PC-9 (cell line): ENCODE measurements at regions not wholly inside any gene's neighbourhood (a gene's known extent, or its start where the extent isn't known, plus 50 kb on each side); places are given as distances from the start of the nearest gene placed in this dataset.

Experiments used
- BruUV-seq: library from RNA; stranded (reverse); fragments of 400-500 nt; replicated peaks from 2 replicates; lab custom pipeline; 2021; lab: Mats Ljungman, UMichigan
- CTCF ChIA-PET: fragments of 300-600 bp; sonication (Branson Sonifier 250); formaldehyde crosslinking; loops from one replicate; lab custom pipeline; 2022; ENCODE audit warnings: antibody characterized with exemption; lab: Charles Lee
- POLR2A ChIA-PET: fragments of 300-600 bp; sonication (Branson Sonifier 250); formaldehyde crosslinking; loops from one replicate; lab custom pipeline; 2022; ENCODE audit warnings: antibody characterized with exemption; ENCODE audit not compliant: unreplicated experiment; lab: Charles Lee
- DNase-seq, 2 experiments: peaks; one replicate each; pipeline versions ENCODE4 v3.0.0 to v3.0.0-alpha.2; 2015 to 2022; ENCODE audit warnings: mixed read lengths in 1 of 2
- H2AFZ ChIP-seq: fragments of 200-600 bp; sonication (generic); 2 replicates; pipeline ENCODE4 v1.8.1; 2017; ENCODE audit warnings: antibody characterized with exemption
- H3F3A ChIP-seq: fragments of 200-600 bp; sonication (generic); 2 replicates; pipeline ENCODE4 v1.8.1; 2017; ENCODE audit warnings: antibody characterized with exemption, mild to moderate bottlenecking, low read depth; ENCODE audit not compliant: insufficient read depth
- H3K27ac ChIP-seq: fragments of 200-600 bp; sonication (generic); 2 replicates; pipeline ENCODE4 v1.6.1; 2016; ENCODE audit warnings: mixed run types
- H3K27me3 ChIP-seq: fragments of 200-600 bp; sonication (generic); 2 replicates; pipeline ENCODE4 v1.6.1; 2016; ENCODE audit warnings: low read depth, mixed run types; ENCODE audit not compliant: insufficient read depth
- H3K36me3 ChIP-seq: fragments of 200-600 bp; sonication (generic); 2 replicates; pipeline ENCODE4 v1.6.1; 2016; ENCODE audit warnings: low read depth, mixed run types
- H3K4me1 ChIP-seq: fragments of 200-600 bp; sonication (generic); replicated peaks from 2 replicates; pipeline ENCODE4 v1.6.1; 2016; ENCODE audit warnings: mixed run types; ENCODE audit not compliant: insufficient read depth
- H3K4me2 ChIP-seq: fragments of 200-600 bp; sonication (generic); 2 replicates; pipeline ENCODE4 v1.6.1; 2017; ENCODE audit warnings: mixed run types
- H3K4me3 ChIP-seq: fragments of 200-600 bp; sonication (generic); 2 replicates; pipeline ENCODE4 v1.6.1; 2016; ENCODE audit warnings: mixed run types
- H3K79me2 ChIP-seq: fragments of 200-600 bp; sonication (generic); 2 replicates; pipeline ENCODE4 v1.6.1; 2017; ENCODE audit warnings: low read depth, mixed run types
- H3K9me2 ChIP-seq: fragments of 200-600 bp; sonication (generic); 2 replicates; pipeline ENCODE4 v1.8.1; 2017; ENCODE audit warnings: mild to moderate bottlenecking; ENCODE audit not compliant: insufficient read depth
- H3K9me3 ChIP-seq: fragments of 200-600 bp; sonication (generic); 2 replicates; pipeline ENCODE4 v1.8.1; 2016; ENCODE audit warnings: low read depth; ENCODE audit not compliant: insufficient read depth
- H4K20me1 ChIP-seq: fragments of 200-600 bp; sonication (generic); 2 replicates; pipeline ENCODE4 v1.8.1; 2017; ENCODE audit not compliant: insufficient read depth
- CTCF ChIP-seq: fragments of 200-600 bp; sonication (generic); conservative IDR thresholded peaks from 2 replicates; pipeline ENCODE4 v1.6.1; 2017; ENCODE audit warnings: mixed run types, antibody characterized with exemption, mild to moderate bottlenecking, moderate library complexity
- EZH2 ChIP-seq: fragments of 200-600 bp; sonication (generic); IDR thresholded peaks from 2 replicates; pipeline ENCODE4 v1.8.0; 2017; ENCODE audit warnings: antibody characterized with exemption, low read depth
- intact Hi-C: fragments of 100-400 bp; cut with micrococcal nuclease; formaldehyde crosslinking; loops from one replicate; pipeline ENCODE4 v1.10.0; 2022; ENCODE audit not compliant: unreplicated experiment

GRCh38 chr10:37582237-37582636 is 275.2 kb downstream of the ZNF248 start:
- BruUV-seq: no TSS peak
- no peaks in the 10 kb centered on the region for H3F3A ChIP-seq
- H3K27ac ChIP-seq: no peak overlapping the region
- POLR2A ChIA-PET: no interaction called here
- H2AFZ ChIP-seq: no peak overlapping the region
- intact Hi-C loops: loop anchor here (10.0 kb wide), 1 partner anchor 1187 kb away; no protein-coding TSS in a partner anchor
- H3K9me2 ChIP-seq: no peaks in the 10 kb centered on the region
- no peaks in the 10 kb centered on the region for H3K79me2 ChIP-seq
- H4K20me1 ChIP-seq: no peaks in the 10 kb centered on the region
- no peak for DNase-seq
- TF ChIP-seq CTCF (no peak), EZH2 (no peak)
- no peak overlapping the region for H3K4me2 ChIP-seq
- H3K36me3 ChIP-seq: no peaks in the 10 kb centered on the region
- H3K9me3 ChIP-seq: no peaks in the 10 kb centered on the region
- no peaks in the 10 kb centered on the region for H3K4me1 ChIP-seq
- CTCF ChIA-PET: no interaction called here
- H3K4me3 ChIP-seq: no peak overlapping the region
- H3K27me3 ChIP-seq: peaks cover 7% of the 10 kb centered on the region; the same call in 1 of the 2 replicates

GRCh38 chr10:37576154-37576553 is 281.3 kb downstream of the ZNF248 start:
- H3K79me2 ChIP-seq: no peaks in the 10 kb centered on the region
- H3K9me3 ChIP-seq: no peaks in the 10 kb centered on the region
- no peaks in the 10 kb centered on the region for H3K9me2 ChIP-seq
- no peaks in the 10 kb centered on the region for H4K20me1 ChIP-seq
- intact Hi-C loops: no loop called here
- no peak overlapping the region for H3K4me2 ChIP-seq
- ChIA-PET POLR2A (no interaction called here), CTCF (no interaction called here)
- no TSS peak for BruUV-seq
- no peaks in the 10 kb centered on the region for H3K36me3 ChIP-seq
- H3K27me3 ChIP-seq: peaks cover 5% of the 10 kb centered on the region; the same call in 1 of the 2 replicates
- H2AFZ ChIP-seq: no peak overlapping the region
- H3K4me1 ChIP-seq: no peaks in the 10 kb centered on the region
- H3K4me3 ChIP-seq: no peak overlapping the region
- DNase-seq: no peak
- H3K27ac ChIP-seq: no peak overlapping the region
- no peaks in the 10 kb centered on the region for H3F3A ChIP-seq
- TF ChIP-seq EZH2: no peak
- no peak for TF ChIP-seq CTCF

- H3K4me3 ChIP-seq: no peak overlapping the region
- ChIA-PET POLR2A (no interaction called here), CTCF (no interaction called here)
- H3K9me2 ChIP-seq: no peaks in the 10 kb centered on the region
- H3K9me3 ChIP-seq: no peaks in the 10 kb centered on the region
- H3K36me3 ChIP-seq: no peaks in the 10 kb centered on the region
- no peaks in the 10 kb centered on the region for H3F3A ChIP-seq
- H4K20me1 ChIP-seq: no peaks in the 10 kb centered on the region
- H3K79me2 ChIP-seq: no peaks in the 10 kb centered on the region
- intact Hi-C loops: no loop called here
- no peak overlapping the region for H2AFZ ChIP-seq
- H3K27ac ChIP-seq: no peak overlapping the region
- no peaks in the 10 kb centered on the region for H3K4me1 ChIP-seq
- DNase-seq: no peak
- no TSS peak for BruUV-seq
- no peak overlapping the region for H3K4me2 ChIP-seq
- no peak for TF ChIP-seq EZH2
- no peak for TF ChIP-seq CTCF
- H3K27me3 ChIP-seq: no peaks in the 10 kb centered on the region
These were observed 285.2 kb downstream of the ZNF248 start for GRCh38 chr10:37572206-37572605.
